ENCODE measurements at regions not wholly inside any gene's neighbourhood (a gene's known extent, or its start where the extent isn't known, plus 50 kb on each side); places are given as distances from the start of the nearest gene placed in this dataset.

DNA sequence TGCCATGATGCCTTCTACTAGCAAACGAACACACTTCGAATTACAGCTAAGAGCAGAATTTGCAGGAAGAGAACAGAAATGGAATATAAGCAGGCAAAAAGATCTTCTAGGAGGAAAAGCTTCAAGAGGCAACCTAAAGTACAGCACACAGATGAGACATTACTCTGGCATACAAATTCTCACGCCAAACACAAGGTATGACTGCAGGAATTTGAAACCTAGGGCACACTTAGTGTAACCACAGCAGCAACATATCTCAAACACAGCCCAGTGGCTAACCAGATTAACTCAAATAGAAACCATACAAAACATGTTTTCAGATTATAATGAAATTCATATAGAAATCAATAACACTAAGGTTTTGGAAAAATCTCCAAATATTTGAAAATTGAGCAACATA is 481.0 kb upstream of the RGMB start:
- Histone ChIP-seq H3K4me3 (ENCODE audit: extremely low read depth in 1 of 4, insufficient read depth in 2 of 4, low read depth in 3 of 4, low read length in 4 of 4) (no peak overlapping the region), H3K9me3 (ENCODE audit: insufficient read depth in 2 of 2, low read depth in 1 of 2, low read length in 1 of 2) (no peaks in the 10 kb centered on the region), H4K8ac (ENCODE audit: extremely low read depth, insufficient read depth, low read length) (no peak overlapping the region), H3K14ac (ENCODE audit: insufficient read length) (no peak overlapping the region), H2BK15ac (ENCODE audit: low read length) (no peak overlapping the region), H3K4ac (replicated peaks; ENCODE audit: insufficient read length, low read depth, low read length) (no peak overlapping the region), H3K4me1 (replicated peaks in 1 of 4; ENCODE audit: control insufficient read depth in 3 of 4, insufficient read depth in 4 of 4, low read length in 3 of 4) (no peaks in the 10 kb centered on the region), H3K79me1 (ENCODE audit: low read depth, low read length) (no peaks in the 10 kb centered on the region), H3K27me3 (replicated peaks in 1 of 4; ENCODE audit: control insufficient read depth in 3 of 4, extremely low read depth in 1 of 4, insufficient read depth in 3 of 4, low read length in 3 of 4) (no peaks in the 10 kb centered on the region), H3K56ac (replicated peaks; ENCODE audit: insufficient read length, low read depth, low read length) (no peak overlapping the region), H3K9ac (replicated peaks in 1 of 4; ENCODE audit: extremely low read depth in 1 of 4, low read depth in 3 of 4, low read length in 3 of 4) (no peak overlapping the region), H2BK20ac (ENCODE audit: low read length) (no peak overlapping the region), H3K4me2 (ENCODE audit: insufficient read depth in 1 of 2, low read depth in 2 of 2, low read length in 2 of 2) (no peak overlapping the region), H4K5ac (ENCODE audit: insufficient read length, low read depth, low read length) (no peak overlapping the region), H2BK120ac (replicated peaks; ENCODE audit: low read depth, low read length) (no peak overlapping the region), H3K23ac (ENCODE audit: insufficient read length) (no peak overlapping the region), H2BK12ac (ENCODE audit: low read depth, low read length) (no peak overlapping the region), H3K23me2 (ENCODE audit: low read depth, low read length) (no peaks in the 10 kb centered on the region; the same call in 1 of the 2 replicates), H2AFZ (ENCODE audit: low read length) (no peak overlapping the region), H4K20me1 (replicated peaks in 1 of 2; ENCODE audit: control insufficient read depth in 1 of 2, insufficient read depth in 2 of 2, low read length in 2 of 2) (no peaks in the 10 kb centered on the region), H2AK5ac (ENCODE audit: low read depth, low read length) (no peak overlapping the region), H3K79me2 (ENCODE audit: control insufficient read depth in 1 of 2, insufficient read depth in 2 of 2, low read length in 2 of 2) (no peaks in the 10 kb centered on the region), H3K27ac (ENCODE audit: low read depth, low read length) (no peak overlapping the region), H2BK5ac (ENCODE audit: low read depth, low read length) (no peak overlapping the region), H3K36me3 (ENCODE audit: control insufficient read depth in 2 of 4, insufficient read depth in 4 of 4, low read length in 3 of 4) (no peaks in the 10 kb centered on the region), H4K91ac (replicated peaks; ENCODE audit: insufficient read length, low read length) (no peak overlapping the region), H3K18ac (ENCODE audit: extremely low read depth, low read length) (no peak overlapping the region)
- ChIA-PET POLR2A (ENCODE audit: partially characterized antibody) (no interaction called here), CTCF (ENCODE audit: partially characterized antibody) (no interaction called here)
- TF ChIP-seq BACH1 (IDR thresholded peaks at IDR 0.05; ENCODE audit: low read length) (no peak), TBP (IDR thresholded peaks at IDR 0.05; ENCODE audit: low read depth, low read length) (no peak), SAP30 (IDR thresholded peaks at IDR 0.05; ENCODE audit: insufficient read depth, insufficient replicate concordance, low read length) (no peak), PHF8 (conservative IDR thresholded peaks at IDR 0.05; ENCODE audit: low read depth, low read length) (no peak), KDM4A (IDR thresholded peaks at IDR 0.05; ENCODE audit: low read depth, low read length, severe bottlenecking) (no peak)
- FAIRE-seq = no peak
- DNase-seq (ENCODE audit: low read depth in 1 of 2, low spot score in 2 of 2) = no peak
- WGBS, 2 experiments (ENCODE audit: extremely low coverage in 1 of 2, insufficient coverage in 1 of 2, insufficient read length in 1 of 2, insufficient replicate concordance in 2 of 2, low coverage in 1 of 2, low lambda C conversion rate in 2 of 2, missing lambda C conversion rate in 1 of 2) = 96% methylated on average over 3 of the region's 3 CpGs; no CpG with 5 or more reads in 1 of the 2 experiments

Measured in H1 (cell line).